CD14-positive monocyte (primary cell): ENCODE measurements at regions not wholly inside any gene's neighbourhood (a gene's known extent, or its start where the extent isn't known, plus 50 kb on each side); places are given as distances from the start of the nearest gene placed in this dataset.

ENCODE experiments used
- DNase-seq, 3 donors: peaks; one replicate each; pipeline ENCODE4 v3.0.0-alpha.2; 2011 to 2022
- H2AFZ ChIP-seq: 2 replicates; pipeline ENCODE4 v1.6.0; 2012; ENCODE audit warnings: mild to moderate bottlenecking, low read depth, low read length, inconsistent platforms; ENCODE audit not compliant: insufficient read depth, poor library complexity, severe bottlenecking
- H3K27ac ChIP-seq, 2 donors: 1 replicate in 1 of 2; 2 replicates in 1 of 2; pipeline ENCODE4 v1.5.1; 2012 to 2013; ENCODE audit warnings: low read length in 2 of 2, control low read depth in 1 of 2, inconsistent platforms in 1 of 2, low read depth in 1 of 2, mild to moderate bottlenecking in 1 of 2
- H3K27me3 ChIP-seq, 2 donors: one replicate each; pipeline versions ENCODE4 v1.6.0 to v1.6.1; 2011 to 2013; ENCODE audit warnings: low read length in 2 of 2; ENCODE audit not compliant: control insufficient read depth in 2 of 2, insufficient read depth in 2 of 2
- H3K36me3 ChIP-seq, 2 donors: replicated peaks in 1 of 2; 1 replicate in 1 of 2; 2 replicates in 1 of 2; pipeline versions ENCODE4 v1.5.1 to v1.6.1; 2012 to 2013; ENCODE audit warnings: low read length in 2 of 2, control low read depth in 1 of 2, inconsistent platforms in 1 of 2, mild to moderate bottlenecking in 1 of 2; ENCODE audit not compliant: insufficient read depth in 2 of 2, control insufficient read depth in 1 of 2
- H3K4me1 ChIP-seq, 2 donors: 1 replicate in 1 of 2; 2 replicates in 1 of 2; pipeline versions ENCODE4 v1.5.1 to v1.6.1; 2012 to 2013; ENCODE audit warnings: low read length in 2 of 2, control low read depth in 1 of 2, inconsistent platforms in 1 of 2, mild to moderate bottlenecking in 1 of 2, moderate library complexity in 1 of 2; ENCODE audit not compliant: insufficient read depth in 2 of 2, control insufficient read depth in 1 of 2
- H3K4me2 ChIP-seq: replicated peaks from 2 replicates; pipeline ENCODE3; 2012; ENCODE audit warnings: low read length, moderate library complexity, mild to moderate bottlenecking; ENCODE audit not compliant: poor library complexity, severe bottlenecking; ENCODE audit errors: extremely low read depth
- H3K4me3 ChIP-seq, 3 experiments: fragments of 200-600 bp in 1 of 3; sonication (generic) in 1 of 3; replicated peaks in 1 of 3; 1 replicate in 2 of 3; 2 replicates in 1 of 3; pipeline ENCODE4 v1.5.1; 2011 to 2013; ENCODE audit warnings: low read length in 3 of 3, mild to moderate bottlenecking in 3 of 3, control low read depth in 2 of 3, low read depth in 2 of 3, inconsistent platforms in 1 of 3, moderate library complexity in 1 of 3
- H3K79me2 ChIP-seq: 2 replicates; pipeline ENCODE4 v1.6.0; 2012; ENCODE audit warnings: mild to moderate bottlenecking, control low read depth, inconsistent platforms, low read length, moderate library complexity; ENCODE audit not compliant: insufficient read depth
- H3K9ac ChIP-seq: 2 replicates; pipeline ENCODE4 v1.6.0; 2017; ENCODE audit warnings: low read length, mild to moderate bottlenecking; ENCODE audit not compliant: insufficient read depth, poor library complexity, severe bottlenecking
- H3K9me3 ChIP-seq, 2 donors: replicated peaks in 1 of 2; 1 replicate in 1 of 2; 2 replicates in 1 of 2; pipeline versions ENCODE4 v1.5.1 to v1.6.1; 2012 to 2013; ENCODE audit warnings: low read length in 2 of 2, control low read depth in 1 of 2; ENCODE audit not compliant: control insufficient read depth in 1 of 2, insufficient read depth in 1 of 2
- H4K20me1 ChIP-seq: 2 replicates; pipeline ENCODE4 v1.6.0; 2012; ENCODE audit warnings: mild to moderate bottlenecking, low read length, control low read depth, moderate library complexity; ENCODE audit not compliant: insufficient read depth
- H3K27ac Mint-ChIP-seq, 7 donors: one replicate each; pipeline ENCODE4 v1.8.0; 2020; ENCODE audit warnings: mild to moderate bottlenecking in 7 of 7, mixed read lengths in 7 of 7, moderate library complexity in 6 of 7, inconsistent platforms in 2 of 7
- H3K27me3 Mint-ChIP-seq, 3 donors: one replicate each; pipeline ENCODE4 v1.8.0; 2021 to 2022; ENCODE audit warnings: low read depth in 3 of 3, mild to moderate bottlenecking in 3 of 3, mixed read lengths in 3 of 3, moderate library complexity in 3 of 3, inconsistent platforms in 1 of 3
- H3K36me3 Mint-ChIP-seq, 2 donors: one replicate each; pipeline ENCODE4 v1.8.0; 2020; ENCODE audit warnings: mixed read lengths in 2 of 2, inconsistent platforms in 1 of 2, mild to moderate bottlenecking in 1 of 2
- H3K4me1 Mint-ChIP-seq: one replicate; pipeline ENCODE4 v1.8.0; 2020; ENCODE audit warnings: mild to moderate bottlenecking, mixed read lengths
- H3K4me3 Mint-ChIP-seq, 2 donors: one replicate each; pipeline ENCODE4 v1.8.0; 2020; ENCODE audit warnings: mild to moderate bottlenecking in 2 of 2, mixed read lengths in 2 of 2, moderate library complexity in 1 of 2
- H3K9me3 Mint-ChIP-seq, 7 donors: one replicate each; pipeline ENCODE4 v1.8.0; 2020 to 2022; ENCODE audit warnings: mixed read lengths in 7 of 7, mild to moderate bottlenecking in 6 of 7, moderate library complexity in 6 of 7, inconsistent platforms in 2 of 7
- CTCF ChIP-seq: fragments of 200-600 bp; IDR thresholded peaks from one replicate; pipeline ENCODE4 v1.8.0; 2022; ENCODE audit warnings: antibody characterized with exemption, mild to moderate bottlenecking
- WGBS: methylation state at CpG from one replicate; pipeline ENCODE4 v1.1.5; 2013; ENCODE audit warnings: missing lambda C conversion rate; ENCODE audit not compliant: insufficient coverage; 5-methylcytosine and 5-hydroxymethylcytosine counted together
- intact Hi-C, 2 donors: fragments of 100-400 bp; cut with micrococcal nuclease; formaldehyde crosslinking; loops; one replicate each; pipeline versions ENCODE4 v1.15.0 to v1.15.1; 2023

- H4K20me1 ChIP-seq: no peaks in the 10 kb centered on the region
- peaks cover 0 to 1% (median 0%) of the 10 kb centered on the region in 3 donors for H3K27me3 Mint-ChIP-seq
- no peak overlapping the region for H2AFZ ChIP-seq
- no peaks in the 10 kb centered on the region for H3K4me1 ChIP-seq
- H3K9ac ChIP-seq: no peak overlapping the region
- H3K9me3 ChIP-seq: no peaks in the 10 kb centered on the region
- DNase-seq: no peak
- no peaks in the 10 kb centered on the region for H3K36me3 Mint-ChIP-seq
- H3K27ac ChIP-seq: no peak overlapping the region
- no peak overlapping the region for H3K27ac Mint-ChIP-seq
- H3K27me3 ChIP-seq: no peaks in the 10 kb centered on the region
- no peaks in the 10 kb centered on the region for H3K4me1 Mint-ChIP-seq
- H3K4me3 ChIP-seq: no peak overlapping the region
- H3K4me3 Mint-ChIP-seq: no peak overlapping the region
- H3K36me3 ChIP-seq: no peaks in the 10 kb centered on the region
- no peak for TF ChIP-seq CTCF
- H3K4me2 ChIP-seq: no peak overlapping the region
- intact Hi-C loops: no loop called here
- peaks cover 0 to 3% (median 0%) of the 10 kb centered on the region in 7 donors for H3K9me3 Mint-ChIP-seq
- H3K79me2 ChIP-seq: no peaks in the 10 kb centered on the region
- WGBS: no CpG with 5 or more reads among the region's 2 CpGs
Observed at GRCh38 chr2:156745619-156746018, 309.4 kb downstream of the GPD2 start.

DNA sequence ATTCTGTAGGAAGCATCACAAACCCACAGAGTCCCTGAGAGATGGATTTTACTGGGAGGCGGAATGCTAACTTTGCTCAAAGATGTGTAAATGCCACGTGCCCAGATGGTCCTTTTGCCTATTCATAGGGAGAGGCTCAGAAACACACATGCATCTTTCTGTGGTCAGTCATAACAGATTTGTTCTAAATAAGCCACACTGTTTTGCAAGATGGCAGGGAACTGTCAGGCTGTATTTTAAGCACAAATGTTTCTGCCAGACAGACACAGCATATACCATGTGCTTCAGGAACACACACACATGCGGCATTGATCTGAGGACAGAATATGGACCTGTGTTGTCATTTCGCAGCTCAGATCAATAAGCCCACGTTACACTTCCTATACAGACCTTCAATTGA lies 312.0 kb downstream of the GPD2 start:
- Histone ChIP-seq H3K9me3 (no peaks in the 10 kb centered on the region), H3K4me3 (no peak overlapping the region), H3K79me2 (no peaks in the 10 kb centered on the region), H3K4me1 (no peaks in the 10 kb centered on the region), H4K20me1 (no peaks in the 10 kb centered on the region), H3K36me3 (no peaks in the 10 kb centered on the region), H3K4me2 (no peak overlapping the region), H3K27ac (no peak overlapping the region), H3K27me3 (no peaks in the 10 kb centered on the region), H2AFZ (no peak overlapping the region), H3K9ac (no peak overlapping the region)
- intact Hi-C loops: no loop called here
- H3K4me1 Mint-ChIP-seq: no peaks in the 10 kb centered on the region
- peak overlapping the region in 1 of 7 donors; percentile 5 for H3K27ac Mint-ChIP-seq
- 13% methylated on average over 1 of the region's 5 CpGs for WGBS
- no peak for DNase-seq
- no peak overlapping the region for H3K4me3 Mint-ChIP-seq
- no peaks in the 10 kb centered on the region for H3K36me3 Mint-ChIP-seq
- no peaks in the 10 kb centered on the region for H3K27me3 Mint-ChIP-seq
- no peak for TF ChIP-seq CTCF
- peaks cover 0 to 1% (median 0%) of the 10 kb centered on the region in 7 donors for H3K9me3 Mint-ChIP-seq
